ENCODE measurements at regions not wholly inside any gene's neighbourhood (a gene's known extent, or its start where the extent isn't known, plus 50 kb on each side); places are given as distances from the start of the nearest gene placed in this dataset.

DNA sequence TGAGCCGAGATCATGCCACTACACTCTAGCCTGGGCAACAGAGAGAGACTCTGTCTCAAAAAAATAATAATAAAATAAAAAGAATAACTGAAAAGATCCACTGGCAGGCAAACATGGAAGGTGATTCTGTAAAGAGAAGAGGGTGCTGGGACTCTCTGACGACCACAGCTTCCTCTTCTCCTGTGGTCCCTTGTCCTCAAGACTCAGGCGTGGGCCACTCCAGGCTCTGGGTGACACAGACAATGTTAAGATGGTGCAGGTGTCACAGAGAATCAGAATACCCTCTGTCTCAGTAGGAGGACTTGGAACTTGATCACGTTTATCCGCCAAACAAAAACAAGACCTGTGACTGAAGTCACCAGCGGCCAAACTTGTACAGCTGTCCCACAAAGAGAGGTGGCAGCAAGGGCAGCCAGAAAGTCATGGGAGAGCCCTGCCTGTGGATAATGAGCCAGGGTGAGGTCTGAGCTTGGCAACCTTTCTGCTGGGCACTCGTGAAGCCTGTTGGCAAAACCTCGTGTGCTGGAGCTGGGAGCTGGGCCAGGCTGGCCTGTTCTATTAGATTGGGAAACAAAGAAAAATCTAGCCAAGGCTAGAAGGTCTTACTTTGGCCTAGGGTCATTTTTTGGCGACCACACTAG is 76.4 kb upstream of the ITGA6 start:
- WGBS (ENCODE audit: missing lambda C conversion rate) = 68% methylated on average over 9 of the region's 9 CpGs
- ATAC-seq = no peak
- no peak overlapping the region for H3K4me3 ChIP-seq
- H3K4me1 ChIP-seq = peaks cover 11% of the 10 kb centered on the region; the same call in 2 of the 3 replicates
- FAIRE-seq = no peak
- TF ChIP-seq MAZ (IDR thresholded peaks at IDR 0.05; ENCODE audit: borderline replicate concordance, low read depth, low read length) (no peak), RARB (CRISPR knock-in tag; IDR thresholded peaks at IDR 0.05) (no peak), EP300 (IDR thresholded peaks at IDR 0.05) (no peak), TFCP2L1 (CRISPR knock-in tag; IDR thresholded peaks at IDR 0.05) (no peak)
- TF ChIP-seq, protein P1, sequence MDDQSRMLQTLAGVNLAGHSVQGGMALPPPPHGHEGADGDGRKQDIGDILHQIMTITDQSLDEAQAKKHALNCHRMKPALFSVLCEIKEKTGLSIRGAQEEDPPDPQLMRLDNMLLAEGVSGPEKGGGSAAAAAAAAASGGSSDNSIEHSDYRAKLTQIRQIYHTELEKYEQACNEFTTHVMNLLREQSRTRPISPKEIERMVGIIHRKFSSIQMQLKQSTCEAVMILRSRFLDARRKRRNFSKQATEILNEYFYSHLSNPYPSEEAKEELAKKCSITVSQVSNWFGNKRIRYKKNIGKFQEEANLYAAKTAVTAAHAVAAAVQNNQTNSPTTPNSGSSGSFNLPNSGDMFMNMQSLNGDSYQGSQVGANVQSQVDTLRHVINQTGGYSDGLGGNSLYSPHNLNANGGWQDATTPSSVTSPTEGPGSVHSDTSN (IDR thresholded peaks at IDR 0.05) = no peak
- DNase-seq (ENCODE audit: low read depth in 1 of 2, low spot score in 1 of 2) = no peak
- H3K27ac ChIP-seq = no peak overlapping the region
- CTCF ChIA-PET = interaction anchor here (1.0 kb wide), 1 partner anchor 18 kb away, joined by 3 read pairs; no protein-coding TSS in a partner anchor
- POLR2A ChIA-PET = interaction anchor here (0.5 kb wide), 1 partner anchor 89 kb away, joined by 3 read pairs; no protein-coding TSS in a partner anchor
- peaks cover 3% of the 10 kb centered on the region; the same call in 1 of the 3 replicates for H3K9me3 ChIP-seq
- no peak overlapping the region for H3K4me2 ChIP-seq

DNA sequence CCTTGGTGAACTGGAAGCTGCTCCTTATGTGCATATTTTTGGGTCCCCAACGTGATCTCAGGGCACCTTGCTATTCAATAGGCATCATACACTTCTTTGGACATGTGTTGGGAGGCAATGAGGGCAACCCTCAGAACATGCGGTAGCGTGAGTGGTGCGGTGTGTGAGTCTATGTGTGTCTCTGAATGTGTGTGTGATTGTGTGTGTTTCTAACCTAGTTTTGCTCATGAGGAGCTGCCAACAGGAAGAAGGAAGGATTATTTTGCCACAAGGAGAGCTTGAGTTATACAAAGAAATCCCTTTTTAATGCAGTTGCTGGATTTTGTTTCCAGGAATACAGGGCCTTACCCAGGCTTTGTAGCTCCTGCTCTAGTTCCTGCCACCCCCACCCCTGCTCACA is 75.8 kb upstream of the ITGA6 start:
- ATAC-seq (no peak), FAIRE-seq (no peak), DNase-seq (ENCODE audit: low read depth in 1 of 2, low spot score in 1 of 2) (no peak)
- Histone ChIP-seq H3K4me3 (no peak overlapping the region), H3K9me3 (peaks cover 3% of the 10 kb centered on the region; the same call in 1 of the 3 replicates), H3K4me1 (peaks cover 11% of the 10 kb centered on the region; the same call in 2 of the 3 replicates), H3K27ac (no peak overlapping the region), H3K4me2 (no peak overlapping the region)
- ChIA-PET CTCF (no interaction called here), POLR2A (interaction anchor here (0.5 kb wide), 1 partner anchor 89 kb away, joined by 3 read pairs; no protein-coding TSS in a partner anchor)
- WGBS (ENCODE audit: missing lambda C conversion rate) = 81% methylated on average over 4 of the region's 4 CpGs
- no peak for TF ChIP-seq NPAS2 (CRISPR knock-in tag; IDR thresholded peaks at IDR 0.05; ENCODE audit: borderline replicate concordance)

DNA sequence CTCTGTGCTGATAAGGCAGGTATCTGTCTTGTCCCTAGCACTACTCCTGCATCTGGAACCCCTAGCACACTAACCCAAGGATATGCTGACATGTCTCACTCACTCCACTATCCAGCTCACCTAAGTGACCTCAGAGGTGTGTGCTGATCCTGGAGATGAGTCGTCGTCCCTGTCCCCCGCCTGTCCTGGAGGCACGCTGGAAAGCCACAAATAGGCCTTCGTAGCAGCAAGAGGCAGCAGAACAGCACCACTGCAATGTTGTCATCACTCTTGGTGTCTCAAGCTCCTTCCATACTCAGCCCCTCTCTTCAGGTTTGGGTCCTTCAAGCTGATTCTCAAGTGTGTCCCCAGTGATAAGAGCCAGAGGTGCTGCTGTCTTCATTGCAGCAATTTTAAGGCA is 73.0 kb upstream of the ITGA6 start:
- ChIA-PET POLR2A (no interaction called here), CTCF (no interaction called here)
- no peak for FAIRE-seq
- Histone ChIP-seq H3K4me3 (no peak overlapping the region), H3K9me3 (no peaks in the 10 kb centered on the region), H3K4me1 (peaks cover under 1% of the 10 kb centered on the region; the same call in 1 of the 3 replicates), H3K4me2 (no peak overlapping the region), H3K27ac (no peak overlapping the region)
- TF ChIP-seq HOXA7 (CRISPR knock-in tag; IDR thresholded peaks at IDR 0.05) = no peak
- no peak for TF ChIP-seq RAD21 (conservative IDR thresholded peaks at IDR 0.05 in 1 of 2, IDR thresholded peaks at IDR 0.05 in 1 of 2)
- TF ChIP-seq ZFP36 (IDR thresholded peaks at IDR 0.05; ENCODE audit: borderline replicate concordance, partially characterized antibody) = no peak
- TF ChIP-seq JUN (IDR thresholded peaks at IDR 0.05) = no peak
- no peak for TF ChIP-seq TFCP2L1 (CRISPR knock-in tag; IDR thresholded peaks at IDR 0.05)
- TF ChIP-seq, protein P2, sequence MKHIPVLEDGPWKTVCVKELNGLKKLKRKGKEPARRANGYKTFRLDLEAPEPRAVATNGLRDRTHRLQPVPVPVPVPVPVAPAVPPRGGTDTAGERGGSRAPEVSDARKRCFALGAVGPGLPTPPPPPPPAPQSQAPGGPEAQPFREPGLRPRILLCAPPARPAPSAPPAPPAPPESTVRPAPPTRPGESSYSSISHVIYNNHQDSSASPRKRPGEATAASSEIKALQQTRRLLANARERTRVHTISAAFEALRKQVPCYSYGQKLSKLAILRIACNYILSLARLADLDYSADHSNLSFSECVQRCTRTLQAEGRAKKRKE (CRISPR knock-in tag; IDR thresholded peaks at IDR 0.05; ENCODE audit: low read depth) = no peak
- TF ChIP-seq, protein P3, sequence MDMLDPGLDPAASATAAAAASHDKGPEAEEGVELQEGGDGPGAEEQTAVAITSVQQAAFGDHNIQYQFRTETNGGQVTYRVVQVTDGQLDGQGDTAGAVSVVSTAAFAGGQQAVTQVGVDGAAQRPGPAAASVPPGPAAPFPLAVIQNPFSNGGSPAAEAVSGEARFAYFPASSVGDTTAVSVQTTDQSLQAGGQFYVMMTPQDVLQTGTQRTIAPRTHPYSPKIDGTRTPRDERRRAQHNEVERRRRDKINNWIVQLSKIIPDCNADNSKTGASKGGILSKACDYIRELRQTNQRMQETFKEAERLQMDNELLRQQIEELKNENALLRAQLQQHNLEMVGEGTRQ (IDR thresholded peaks at IDR 0.05) = no peak
- TF ChIP-seq JUNB (IDR thresholded peaks at IDR 0.05) = no peak
- 76% methylated on average over 5 of the region's 5 CpGs for WGBS (ENCODE audit: missing lambda C conversion rate)
- no peak for ATAC-seq
- DNase-seq (ENCODE audit: low read depth in 1 of 2, low spot score in 1 of 2) = no peak

DNA sequence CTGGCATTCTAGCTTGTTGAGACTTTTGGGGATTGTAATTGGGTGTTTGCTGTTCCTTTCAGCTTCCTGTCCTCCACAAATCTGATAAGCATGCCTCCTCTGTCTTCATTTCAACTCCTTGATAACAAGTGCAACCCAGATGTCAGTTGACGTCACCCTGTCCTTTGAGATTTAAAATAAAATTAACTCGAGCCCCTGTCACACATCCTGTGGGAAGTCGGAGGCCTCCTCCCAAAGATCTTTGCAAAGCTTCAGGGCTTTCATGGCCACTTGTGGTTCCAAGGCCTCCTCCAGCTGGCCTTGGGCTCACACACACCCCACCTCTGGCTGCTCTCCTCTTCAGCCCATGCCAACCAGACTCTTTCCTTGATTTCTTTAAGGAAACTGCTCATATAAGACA is 69.9 kb upstream of the ITGA6 start:
- H3K4me3 ChIP-seq = no peak overlapping the region
- FAIRE-seq (no peak), ATAC-seq (no peak), DNase-seq (ENCODE audit: low read depth in 1 of 2, low spot score in 1 of 2) (no peak)
- WGBS (ENCODE audit: missing lambda C conversion rate) = 47% methylated on average over 3 of the region's 3 CpGs
- H3K4me2 ChIP-seq = no peak overlapping the region
- H3K27ac ChIP-seq = no peak overlapping the region
- ChIA-PET CTCF (interaction anchor here (1.2 kb wide), 1 partner anchor 104 kb away, joined by 4 read pairs; no protein-coding TSS in a partner anchor), POLR2A (no interaction called here)
- no peaks in the 10 kb centered on the region for H3K9me3 ChIP-seq
- H3K4me1 ChIP-seq = no peaks in the 10 kb centered on the region; the same call in 2 of the 3 replicates
- TF ChIP-seq HOXB13 (CRISPR knock-in tag; IDR thresholded peaks at IDR 0.05; ENCODE audit: low read depth) = no peak
- no peak for TF ChIP-seq NR3C1 (IDR thresholded peaks at IDR 0.05)
- TF ChIP-seq ZC3H11A (IDR thresholded peaks at IDR 0.05) = no peak
- no peak for TF ChIP-seq HDAC2 (IDR thresholded peaks at IDR 0.05)
- TF ChIP-seq, protein P4, sequence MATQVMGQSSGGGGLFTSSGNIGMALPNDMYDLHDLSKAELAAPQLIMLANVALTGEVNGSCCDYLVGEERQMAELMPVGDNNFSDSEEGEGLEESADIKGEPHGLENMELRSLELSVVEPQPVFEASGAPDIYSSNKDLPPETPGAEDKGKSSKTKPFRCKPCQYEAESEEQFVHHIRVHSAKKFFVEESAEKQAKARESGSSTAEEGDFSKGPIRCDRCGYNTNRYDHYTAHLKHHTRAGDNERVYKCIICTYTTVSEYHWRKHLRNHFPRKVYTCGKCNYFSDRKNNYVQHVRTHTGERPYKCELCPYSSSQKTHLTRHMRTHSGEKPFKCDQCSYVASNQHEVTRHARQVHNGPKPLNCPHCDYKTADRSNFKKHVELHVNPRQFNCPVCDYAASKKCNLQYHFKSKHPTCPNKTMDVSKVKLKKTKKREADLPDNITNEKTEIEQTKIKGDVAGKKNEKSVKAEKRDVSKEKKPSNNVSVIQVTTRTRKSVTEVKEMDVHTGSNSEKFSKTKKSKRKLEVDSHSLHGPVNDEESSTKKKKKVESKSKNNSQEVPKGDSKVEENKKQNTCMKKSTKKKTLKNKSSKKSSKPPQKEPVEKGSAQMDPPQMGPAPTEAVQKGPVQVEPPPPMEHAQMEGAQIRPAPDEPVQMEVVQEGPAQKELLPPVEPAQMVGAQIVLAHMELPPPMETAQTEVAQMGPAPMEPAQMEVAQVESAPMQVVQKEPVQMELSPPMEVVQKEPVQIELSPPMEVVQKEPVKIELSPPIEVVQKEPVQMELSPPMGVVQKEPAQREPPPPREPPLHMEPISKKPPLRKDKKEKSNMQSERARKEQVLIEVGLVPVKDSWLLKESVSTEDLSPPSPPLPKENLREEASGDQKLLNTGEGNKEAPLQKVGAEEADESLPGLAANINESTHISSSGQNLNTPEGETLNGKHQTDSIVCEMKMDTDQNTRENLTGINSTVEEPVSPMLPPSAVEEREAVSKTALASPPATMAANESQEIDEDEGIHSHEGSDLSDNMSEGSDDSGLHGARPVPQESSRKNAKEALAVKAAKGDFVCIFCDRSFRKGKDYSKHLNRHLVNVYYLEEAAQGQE (IDR thresholded peaks at IDR 0.05) = no peak
- TF ChIP-seq TFCP2L1 (CRISPR knock-in tag; IDR thresholded peaks at IDR 0.05) = no peak
- TF ChIP-seq EP300 (IDR thresholded peaks at IDR 0.05) = no peak

Data from A549 (cell line).